Lung microvascular endothelial cell (primary cell): ENCODE measurements at regions not wholly inside any gene's neighbourhood (a gene's known extent, or its start where the extent isn't known, plus 50 kb on each side); places are given as distances from the start of the nearest gene placed in this dataset.
A peak's percentile ranks its signal among the peaks of the same experiment; 100 is the strongest.

Experiments used
- DNase-seq, 2 donors: peaks; one replicate each; pipeline versions ENCODE4 v3.0.0 to v3.0.0-alpha.2; 2010; ENCODE audit warnings: low read depth in 2 of 2

GRCh38 chr1:77632216-77632615 is 50.2 kb downstream of the ZZZ3 start:
- no peak for DNase-seq

- DNase-seq: no peak
Measured at GRCh38 chr1:77631751-77632150, 50.7 kb downstream of the ZZZ3 start.

- DNase-seq: no peak
Measured at GRCh38 chr1:77631302-77631701, 51.2 kb downstream of the ZZZ3 start.

GRCh38 chr1:77627978-77628570 is 54.4 kb downstream of the ZZZ3 start:
- DNase-seq: no peak

GRCh38 chr1:77625250-77625649 is 57.2 kb downstream of the ZZZ3 start:
- DNase-seq: peak in 1 of 2 donors; percentile 47

- peak; percentile 26 to 33 for DNase-seq
Measured at GRCh38 chr1:77624102-77624501, 58.4 kb downstream of the ZZZ3 start.

- no peak for DNase-seq
Measured at GRCh38 chr1:77623066-77623465, 59.4 kb downstream of the ZZZ3 start.

- DNase-seq: no peak
Measured at GRCh38 chr1:77620273-77620672, 62.2 kb downstream of the ZZZ3 start.

GRCh38 chr1:77614037-77614436 is 68.4 kb downstream of the ZZZ3 start:
- no peak for DNase-seq
